Calu3 (cell line): ENCODE measurements at regions not wholly inside any gene's neighbourhood (a gene's known extent, or its start where the extent isn't known, plus 50 kb on each side); places are given as distances from the start of the nearest gene placed in this dataset.

Experiments
- BruUV-seq: library from RNA; stranded (reverse); fragments of 400-500 nt; replicated peaks from 2 replicates; lab custom pipeline; 2021; lab: Mats Ljungman, UMichigan
- CTCF ChIA-PET: fragments of 300-600 bp; sonication (Branson Sonifier 250); formaldehyde crosslinking; loops from one replicate; lab custom pipeline; 2022; ENCODE audit warnings: antibody characterized with exemption; lab: Charles Lee
- DNase-seq: peaks from one replicate; pipeline ENCODE4 v3.0.0; 2022
- H3K27ac Mint-ChIP-seq: one replicate; pipeline ENCODE4 v1.8.0; 2022; ENCODE audit warnings: mixed read lengths; ENCODE audit not compliant: unreplicated experiment
- H3K27me3 Mint-ChIP-seq: one replicate; pipeline ENCODE4 v1.8.0; 2022; ENCODE audit warnings: mixed read lengths; ENCODE audit not compliant: unreplicated experiment
- H3K36me3 Mint-ChIP-seq: one replicate; pipeline ENCODE4 v1.8.0; 2022; ENCODE audit warnings: mild to moderate bottlenecking, moderate library complexity, mixed read lengths; ENCODE audit not compliant: insufficient read depth, unreplicated experiment
- H3K4me1 Mint-ChIP-seq: one replicate; pipeline ENCODE4 v1.8.0; 2022; ENCODE audit warnings: mild to moderate bottlenecking, low read depth, mixed read lengths; ENCODE audit not compliant: unreplicated experiment
- H3K4me3 Mint-ChIP-seq: one replicate; pipeline ENCODE4 v1.8.0; 2022; ENCODE audit warnings: mild to moderate bottlenecking, low read depth, moderate library complexity, mixed read lengths; ENCODE audit not compliant: unreplicated experiment
- H3K9me3 Mint-ChIP-seq: one replicate; pipeline ENCODE4 v1.8.0; 2022; ENCODE audit warnings: low read depth, mixed read lengths; ENCODE audit not compliant: unreplicated experiment
- intact Hi-C: fragments of 100-400 bp; cut with micrococcal nuclease; formaldehyde crosslinking; loops from one replicate; pipeline ENCODE4 v1.10.0; 2022; ENCODE audit not compliant: unreplicated experiment
- TF ChIP-seq, protein P1 (sequence below): fragments of 200-600 bp; IDR thresholded peaks from one replicate; pipeline ENCODE4 v1.8.0; 2022; ENCODE audit warnings: antibody characterized with exemption; ENCODE audit not compliant: unreplicated experiment

DNA sequence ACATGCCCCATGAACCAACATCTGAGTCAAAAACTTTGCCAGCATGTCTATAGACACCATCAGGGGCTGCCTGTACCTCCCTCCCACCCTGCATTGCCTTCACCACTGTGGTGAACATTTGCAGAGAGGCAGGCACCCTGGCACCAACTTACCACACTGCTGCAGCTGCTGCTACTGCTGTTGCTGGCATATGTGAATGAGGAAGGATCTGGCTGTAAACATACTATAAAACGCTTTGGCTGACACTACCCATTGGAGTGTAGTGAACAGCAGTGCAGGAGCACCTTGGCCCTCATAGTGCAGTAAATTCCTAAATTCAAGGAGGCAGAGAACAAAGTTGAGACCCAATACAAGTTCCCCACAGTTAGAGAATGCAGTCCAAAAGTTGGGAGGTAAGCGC lies 90.6 kb upstream of the SPIN4 start:
- H3K4me3 Mint-ChIP-seq = no peak overlapping the region
- CTCF ChIA-PET = no interaction called here
- H3K27me3 Mint-ChIP-seq = no peaks in the 10 kb centered on the region
- intact Hi-C loops = no loop called here
- TF ChIP-seq, protein P1, sequence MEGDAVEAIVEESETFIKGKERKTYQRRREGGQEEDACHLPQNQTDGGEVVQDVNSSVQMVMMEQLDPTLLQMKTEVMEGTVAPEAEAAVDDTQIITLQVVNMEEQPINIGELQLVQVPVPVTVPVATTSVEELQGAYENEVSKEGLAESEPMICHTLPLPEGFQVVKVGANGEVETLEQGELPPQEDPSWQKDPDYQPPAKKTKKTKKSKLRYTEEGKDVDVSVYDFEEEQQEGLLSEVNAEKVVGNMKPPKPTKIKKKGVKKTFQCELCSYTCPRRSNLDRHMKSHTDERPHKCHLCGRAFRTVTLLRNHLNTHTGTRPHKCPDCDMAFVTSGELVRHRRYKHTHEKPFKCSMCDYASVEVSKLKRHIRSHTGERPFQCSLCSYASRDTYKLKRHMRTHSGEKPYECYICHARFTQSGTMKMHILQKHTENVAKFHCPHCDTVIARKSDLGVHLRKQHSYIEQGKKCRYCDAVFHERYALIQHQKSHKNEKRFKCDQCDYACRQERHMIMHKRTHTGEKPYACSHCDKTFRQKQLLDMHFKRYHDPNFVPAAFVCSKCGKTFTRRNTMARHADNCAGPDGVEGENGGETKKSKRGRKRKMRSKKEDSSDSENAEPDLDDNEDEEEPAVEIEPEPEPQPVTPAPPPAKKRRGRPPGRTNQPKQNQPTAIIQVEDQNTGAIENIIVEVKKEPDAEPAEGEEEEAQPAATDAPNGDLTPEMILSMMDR = no peak
- no peak overlapping the region for H3K27ac Mint-ChIP-seq
- DNase-seq = no peak
- no peaks in the 10 kb centered on the region for H3K4me1 Mint-ChIP-seq
- peaks cover 9% of the 10 kb centered on the region for H3K9me3 Mint-ChIP-seq
- no peaks in the 10 kb centered on the region for H3K36me3 Mint-ChIP-seq
- BruUV-seq = no TSS peak

DNA sequence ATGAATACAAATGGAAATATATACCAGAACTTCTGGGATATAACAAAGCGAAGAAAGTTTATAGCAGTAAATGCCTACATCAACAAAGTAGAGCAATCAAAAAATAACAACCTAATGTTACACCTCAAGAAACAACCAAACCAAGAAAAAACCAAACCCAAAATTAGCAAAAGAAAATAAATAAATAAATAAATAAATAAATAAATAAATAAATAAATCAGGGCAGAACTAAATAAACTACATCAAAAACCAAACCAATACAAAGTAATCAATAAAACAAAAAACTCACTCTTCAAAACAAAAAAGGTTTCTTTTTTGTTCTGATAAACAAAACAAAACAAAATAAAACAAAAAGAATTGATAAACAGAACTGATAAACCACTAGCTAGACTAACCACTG lies 88.4 kb upstream of the SPIN4 start:
- peaks cover 2% of the 10 kb centered on the region for H3K4me1 Mint-ChIP-seq
- TF ChIP-seq, protein P1 = no peak
- no peak for DNase-seq
- H3K4me3 Mint-ChIP-seq = no peak overlapping the region
- intact Hi-C loops = no loop called here
- no peak overlapping the region for H3K27ac Mint-ChIP-seq
- peaks cover 12% of the 10 kb centered on the region for H3K9me3 Mint-ChIP-seq
- no peaks in the 10 kb centered on the region for H3K27me3 Mint-ChIP-seq
- peaks cover 3% of the 10 kb centered on the region for H3K36me3 Mint-ChIP-seq
- BruUV-seq = no TSS peak
- CTCF ChIA-PET = no interaction called here

DNA sequence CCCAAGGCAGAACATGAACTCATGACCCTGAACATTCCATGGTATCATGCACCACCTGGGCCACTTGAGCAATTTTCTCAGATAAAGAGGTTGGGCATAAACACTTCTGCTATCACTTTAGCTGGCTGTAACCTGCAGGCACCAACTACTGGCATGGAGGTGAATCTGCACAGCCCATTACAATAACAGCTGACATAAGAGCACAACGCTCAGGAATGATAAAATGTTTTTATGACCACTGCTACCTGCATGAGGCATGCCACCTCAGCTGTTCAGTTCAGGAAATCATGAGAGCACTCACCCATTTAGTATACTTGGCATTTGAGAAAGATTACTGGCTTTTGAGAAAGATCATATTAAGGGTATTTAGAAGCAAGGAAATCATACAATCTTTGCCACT lies 85.7 kb upstream of the SPIN4 start:
- peaks cover 8% of the 10 kb centered on the region for H3K36me3 Mint-ChIP-seq
- no peak overlapping the region for H3K27ac Mint-ChIP-seq
- H3K27me3 Mint-ChIP-seq = no peaks in the 10 kb centered on the region
- peaks cover 14% of the 10 kb centered on the region for H3K4me1 Mint-ChIP-seq
- no peak for DNase-seq
- TF ChIP-seq, protein P1 = no peak
- H3K4me3 Mint-ChIP-seq = no peak overlapping the region
- CTCF ChIA-PET = no interaction called here
- intact Hi-C loops = no loop called here
- H3K9me3 Mint-ChIP-seq = peaks cover 8% of the 10 kb centered on the region
- no TSS peak for BruUV-seq

DNA sequence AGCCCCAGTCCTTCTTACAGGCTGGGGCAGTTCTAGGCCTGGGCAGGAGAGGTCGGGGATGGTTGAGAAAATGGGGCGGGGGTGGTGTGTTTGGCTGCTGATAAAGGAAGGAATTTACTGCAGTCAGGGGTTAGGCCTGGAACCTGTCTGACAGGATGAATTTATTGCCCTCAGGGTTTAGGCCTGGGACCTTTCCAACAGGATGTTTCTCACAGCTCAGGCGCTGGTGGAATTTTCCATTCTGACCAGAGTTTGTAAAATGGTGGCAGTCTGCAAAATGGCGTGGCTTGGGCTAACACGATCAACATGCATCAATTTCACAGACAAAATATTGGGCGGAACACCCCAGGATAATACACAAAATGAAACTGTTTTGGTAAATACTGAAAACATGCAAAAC lies 83.5 kb upstream of the SPIN4 start:
- peak; percentile 49 for DNase-seq
- Mint-ChIP-seq H3K36me3 (peaks cover 8% of the 10 kb centered on the region), H3K4me1 (peaks cover 14% of the 10 kb centered on the region), H3K27ac (peak overlapping the region; percentile 69), H3K27me3 (no peaks in the 10 kb centered on the region), H3K4me3 (peak overlapping the region; percentile 9), H3K9me3 (peaks cover 6% of the 10 kb centered on the region)
- no TSS peak for BruUV-seq
- TF ChIP-seq, protein P1 = no peak
- CTCF ChIA-PET = interaction anchor here (0.6 kb wide), 1 partner anchor 58 kb away, joined by 6 read pairs; no protein-coding TSS in a partner anchor
- intact Hi-C loops = no loop called here
